ENCODE measurements at regions not wholly inside any gene's neighbourhood (a gene's known extent, or its start where the extent isn't known, plus 50 kb on each side); places are given as distances from the start of the nearest gene placed in this dataset.

GRCh38 chr12:4210183-4210582 lies 63.4 kb upstream of the CCND2 start:
- H3K36me3 ChIP-seq: no peaks in the 10 kb centered on the region
- no peak overlapping the region for H3K4me3 ChIP-seq
- H3K27me3 ChIP-seq: peaks cover 5% of the 10 kb centered on the region
- TF ChIP-seq, protein P1, sequence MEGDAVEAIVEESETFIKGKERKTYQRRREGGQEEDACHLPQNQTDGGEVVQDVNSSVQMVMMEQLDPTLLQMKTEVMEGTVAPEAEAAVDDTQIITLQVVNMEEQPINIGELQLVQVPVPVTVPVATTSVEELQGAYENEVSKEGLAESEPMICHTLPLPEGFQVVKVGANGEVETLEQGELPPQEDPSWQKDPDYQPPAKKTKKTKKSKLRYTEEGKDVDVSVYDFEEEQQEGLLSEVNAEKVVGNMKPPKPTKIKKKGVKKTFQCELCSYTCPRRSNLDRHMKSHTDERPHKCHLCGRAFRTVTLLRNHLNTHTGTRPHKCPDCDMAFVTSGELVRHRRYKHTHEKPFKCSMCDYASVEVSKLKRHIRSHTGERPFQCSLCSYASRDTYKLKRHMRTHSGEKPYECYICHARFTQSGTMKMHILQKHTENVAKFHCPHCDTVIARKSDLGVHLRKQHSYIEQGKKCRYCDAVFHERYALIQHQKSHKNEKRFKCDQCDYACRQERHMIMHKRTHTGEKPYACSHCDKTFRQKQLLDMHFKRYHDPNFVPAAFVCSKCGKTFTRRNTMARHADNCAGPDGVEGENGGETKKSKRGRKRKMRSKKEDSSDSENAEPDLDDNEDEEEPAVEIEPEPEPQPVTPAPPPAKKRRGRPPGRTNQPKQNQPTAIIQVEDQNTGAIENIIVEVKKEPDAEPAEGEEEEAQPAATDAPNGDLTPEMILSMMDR (IDR thresholded peaks at IDR 0.05): no peak
- no peaks in the 10 kb centered on the region for H3K4me1 ChIP-seq
- no peaks in the 10 kb centered on the region for H3K9me3 ChIP-seq
- ATAC-seq: no peak
- no peak overlapping the region for H3K27ac ChIP-seq
- no peak for DNase-seq
- intact Hi-C loops (cut with DNase I): no loop called here

- DNase-seq: no peak
Measured at GRCh38 chr12:4206470-4206869, 67.1 kb upstream of the CCND2 start.

GRCh38 chr12:4203772-4204376 lies 69.7 kb upstream of the CCND2 start:
- no peaks in the 10 kb centered on the region for H3K9me3 ChIP-seq
- no peak for ATAC-seq
- no peaks in the 10 kb centered on the region for H3K36me3 ChIP-seq
- TF ChIP-seq, protein P1 (IDR thresholded peaks at IDR 0.05): no peak
- no peak for DNase-seq
- H3K4me1 ChIP-seq: no peaks in the 10 kb centered on the region
- intact Hi-C loops (cut with DNase I): no loop called here
- H3K27ac ChIP-seq: no peak overlapping the region
- H3K27me3 ChIP-seq: peaks cover 4% of the 10 kb centered on the region
- no peak overlapping the region for H3K4me3 ChIP-seq

More at GRCh38 chr12:4206470-4206869, 67.1 kb upstream of the CCND2 start:
- Histone ChIP-seq H3K36me3 (no peaks in the 10 kb centered on the region), H3K4me1 (no peaks in the 10 kb centered on the region), H3K9me3 (no peaks in the 10 kb centered on the region), H3K27me3 (peaks cover 5% of the 10 kb centered on the region), H3K4me3 (no peak overlapping the region), H3K27ac (no peak overlapping the region)
- TF ChIP-seq, protein P1 (IDR thresholded peaks at IDR 0.05): no peak
- no peak for ATAC-seq
- intact Hi-C loops (cut with DNase I): no loop called here

- Histone ChIP-seq H3K36me3 (no peaks in the 10 kb centered on the region), H3K27ac (no peak overlapping the region), H3K4me1 (no peaks in the 10 kb centered on the region), H3K9me3 (no peaks in the 10 kb centered on the region), H3K4me3 (no peak overlapping the region), H3K27me3 (no peaks in the 10 kb centered on the region)
- intact Hi-C loops (cut with DNase I): no loop called here
- TF ChIP-seq, protein P1 (IDR thresholded peaks at IDR 0.05): no peak
- DNase-seq (no peak), ATAC-seq (no peak)
Measured at GRCh38 chr12:4202918-4203317, 70.6 kb upstream of the CCND2 start.

GRCh38 chr12:4202487-4202886 lies 71.1 kb upstream of the CCND2 start:
- intact Hi-C loops (cut with DNase I): no loop called here
- Histone ChIP-seq H3K27ac (no peak overlapping the region), H3K36me3 (no peaks in the 10 kb centered on the region), H3K9me3 (no peaks in the 10 kb centered on the region), H3K27me3 (no peaks in the 10 kb centered on the region), H3K4me1 (no peaks in the 10 kb centered on the region), H3K4me3 (no peak overlapping the region)
- DNase-seq: no peak
- TF ChIP-seq, protein P1 (IDR thresholded peaks at IDR 0.05): no peak
- ATAC-seq: peak; percentile 35

Data from upper lobe of right lung (tissue), 1 donor.